Keratinocyte (primary cell): ENCODE measurements at regions not wholly inside any gene's neighbourhood (a gene's known extent, or its start where the extent isn't known, plus 50 kb on each side); places are given as distances from the start of the nearest gene placed in this dataset.
A peak's percentile ranks its signal among the peaks of the same experiment; 100 is the strongest.

ENCODE experiments used
- DNase-seq: peaks from one replicate; pipeline ENCODE4 v3.0.0-alpha.2; 2011; ENCODE audit warnings: low read depth, missing footprints, low spot score
- FAIRE-seq: peaks from 2 replicates; lab custom pipeline; 2011; peaks lifted over from hg19 to GRCh38; lab: Jason Lieb, UNC
- H2AFZ ChIP-seq: 2 replicates; pipeline ENCODE4 v1.6.0; 2012; ENCODE audit warnings: low read length, control low read depth, inconsistent platforms; ENCODE audit not compliant: control insufficient read depth
- H3K27ac ChIP-seq: 2 replicates; pipeline ENCODE4 v1.5.1; 2011; ENCODE audit warnings: low read length; ENCODE audit not compliant: control insufficient read depth, insufficient read depth
- H3K27me3 ChIP-seq: 3 replicates; pipeline ENCODE4 v1.6.0; 2011; ENCODE audit warnings: low read length; ENCODE audit not compliant: control insufficient read depth, insufficient read depth; ENCODE audit errors: extremely low read depth
- H3K36me3 ChIP-seq, 2 experiments: 2 replicates in 1 of 2; 3 replicates in 1 of 2; pipeline ENCODE4 v1.5.1; 2011; ENCODE audit warnings: low read length in 2 of 2, mild to moderate bottlenecking in 1 of 2; ENCODE audit not compliant: control insufficient read depth in 2 of 2, insufficient read depth in 2 of 2; ENCODE audit errors: extremely low read depth in 1 of 2
- H3K4me1 ChIP-seq: 3 replicates; pipeline ENCODE4 v1.5.1; 2011; ENCODE audit warnings: low read length; ENCODE audit not compliant: control insufficient read depth, insufficient read depth; ENCODE audit errors: extremely low read depth
- H3K4me2 ChIP-seq: 3 replicates; pipeline ENCODE4 v1.6.0; 2011; ENCODE audit warnings: low read depth, low read length; ENCODE audit not compliant: control insufficient read depth, insufficient read depth; ENCODE audit errors: extremely low read depth
- H3K4me3 ChIP-seq, 3 experiments: fragments of 200-600 bp in 1 of 3; sonication (generic) in 1 of 3; 2 replicates in 2 of 3; 3 replicates in 1 of 3; pipeline ENCODE4 v1.5.1; 2011 to 2016; ENCODE audit warnings: low read length in 3 of 3, mild to moderate bottlenecking in 3 of 3, control low read depth in 2 of 3, inconsistent platforms in 1 of 3, low read depth in 1 of 3, mixed read lengths in 1 of 3, mixed run types in 1 of 3, moderate library complexity in 1 of 3; ENCODE audit not compliant: control insufficient read depth in 2 of 3, insufficient read depth in 2 of 3; ENCODE audit errors: extremely low read depth in 1 of 3
- H3K79me2 ChIP-seq: 2 replicates; pipeline ENCODE4 v1.6.0; 2012; ENCODE audit warnings: low read length; ENCODE audit not compliant: control insufficient read depth, insufficient read depth
- H3K9ac ChIP-seq: 3 replicates; pipeline ENCODE4 v1.6.0; 2011; ENCODE audit warnings: low read length; ENCODE audit not compliant: control insufficient read depth, insufficient read depth; ENCODE audit errors: extremely low read depth
- H3K9me1 ChIP-seq: 3 replicates; pipeline ENCODE4 v1.6.0; 2011; ENCODE audit warnings: low read length; ENCODE audit not compliant: control insufficient read depth, insufficient read depth; ENCODE audit errors: extremely low read depth
- H3K9me3 ChIP-seq: 2 replicates; pipeline ENCODE4 v1.5.1; 2012; ENCODE audit warnings: low read depth, low read length; ENCODE audit not compliant: control insufficient read depth
- H4K20me1 ChIP-seq: 3 replicates; pipeline ENCODE4 v1.6.0; 2011; ENCODE audit warnings: low read length; ENCODE audit not compliant: control insufficient read depth, insufficient read depth; ENCODE audit errors: extremely low read depth
- CTCF ChIP-seq, 3 experiments: IDR thresholded peaks in 1 of 3; conservative IDR thresholded peaks in 1 of 3; optimal IDR thresholded peaks in 1 of 3; 2 replicates in 2 of 3; 3 replicates in 1 of 3; pipeline versions ENCODE3 to v1.5.1; 2011; ENCODE audit warnings: low read length in 3 of 3, mild to moderate bottlenecking in 3 of 3, moderate library complexity in 2 of 3, control low read depth in 1 of 3, inconsistent platforms in 1 of 3; ENCODE audit not compliant: insufficient read depth in 2 of 3; ENCODE audit errors: extremely low read depth in 1 of 3
- EZH2 ChIP-seq: IDR thresholded peaks from one replicate; pipeline ENCODE4 v1.6.1; 2012; ENCODE audit warnings: inconsistent platforms, mild to moderate bottlenecking, low read length, moderate library complexity
- dilution Hi-C: fragments of 300-500 bp; cut with MboI; formaldehyde crosslinking; loops from one replicate; pipeline ENCODE4 v1.7.0; 2020; ENCODE audit warnings: low sequenced_read_pairs; ENCODE audit not compliant: extremely low pct_ligation_motif_present

- Histone ChIP-seq H3K27me3 (no peaks in the 10 kb centered on the region), H3K9me1 (no peaks in the 10 kb centered on the region), H3K9me3 (no peaks in the 10 kb centered on the region), H3K79me2 (no peaks in the 10 kb centered on the region), H3K9ac (no peak overlapping the region), H3K4me2 (no peak overlapping the region), H3K36me3 (no peaks in the 10 kb centered on the region), H4K20me1 (no peaks in the 10 kb centered on the region), H2AFZ (no peak overlapping the region), H3K4me1 (no peaks in the 10 kb centered on the region), H3K4me3 (no peak overlapping the region), H3K27ac (no peak overlapping the region)
- dilution Hi-C loops, result no loop called here
- DNase-seq (no peak), FAIRE-seq (no peak)
- no peak for TF ChIP-seq EZH2
- no peak for TF ChIP-seq CTCF (optimal IDR thresholded peaks at IDR 0.05 in 1 of 3, IDR thresholded peaks at IDR 0.05 in 1 of 3, conservative IDR thresholded peaks at IDR 0.05 in 1 of 3; ENCODE audit: extremely low read depth in 1 of 3, insufficient read depth in 2 of 3, low read length in 3 of 3)
Observed at GRCh38 chr20:11785885-11786507, 131.7 kb upstream of the BTBD3 start.

GRCh38 chr20:11790046-11790445 is 127.6 kb upstream of the BTBD3 start:
- no peak overlapping the region for H3K9ac ChIP-seq
- H3K27me3 ChIP-seq, result no peaks in the 10 kb centered on the region
- TF ChIP-seq CTCF (optimal IDR thresholded peaks at IDR 0.05 in 1 of 3, IDR thresholded peaks at IDR 0.05 in 1 of 3, conservative IDR thresholded peaks at IDR 0.05 in 1 of 3; ENCODE audit: extremely low read depth in 1 of 3, insufficient read depth in 2 of 3, low read length in 3 of 3) (no peak), EZH2 (no peak)
- H3K4me3 ChIP-seq, result no peak overlapping the region
- no peaks in the 10 kb centered on the region for H3K36me3 ChIP-seq
- DNase-seq (no peak), FAIRE-seq (peak; percentile 17)
- no peaks in the 10 kb centered on the region for H3K9me3 ChIP-seq
- no peaks in the 10 kb centered on the region for H4K20me1 ChIP-seq
- dilution Hi-C loops, result no loop called here
- no peak overlapping the region for H2AFZ ChIP-seq
- H3K4me1 ChIP-seq, result peaks cover 2% of the 10 kb centered on the region
- H3K9me1 ChIP-seq, result no peaks in the 10 kb centered on the region
- no peak overlapping the region for H3K4me2 ChIP-seq
- no peak overlapping the region for H3K27ac ChIP-seq
- no peaks in the 10 kb centered on the region for H3K79me2 ChIP-seq
